HL-60 (cell line): ENCODE measurements at regions not wholly inside any gene's neighbourhood (a gene's known extent, or its start where the extent isn't known, plus 50 kb on each side); places are given as distances from the start of the nearest gene placed in this dataset.

Experiments used
- DNase-seq, 2 experiments: peaks; one replicate each; pipeline ENCODE4 v3.0.0-alpha.2; 2010 to 2020; ENCODE audit warnings: low read depth in 1 of 2, low spot score in 1 of 2
- H3K27ac ChIP-seq: fragments of 250-450 bp; sonication (Bioruptor Pico); replicated peaks from 2 replicates; pipeline ENCODE4 v1.5.1; 2020; ENCODE audit warnings: mild to moderate bottlenecking, moderate library complexity
- H3K27me3 ChIP-seq: fragments of 250-450 bp; sonication (Bioruptor Pico); 2 replicates; pipeline ENCODE4 v1.5.1; 2021; ENCODE audit warnings: mild to moderate bottlenecking, moderate library complexity; ENCODE audit not compliant: insufficient read depth, poor library complexity, severe bottlenecking
- H3K4me3 ChIP-seq: replicated peaks from 2 replicates; pipeline ENCODE4 v1.5.1; 2011; ENCODE audit warnings: mild to moderate bottlenecking, control low read depth, low read length; ENCODE audit not compliant: insufficient read depth
- GABPA ChIP-seq: IDR thresholded peaks from 2 replicates; pipeline ENCODE4 v1.6.1; 2012; ENCODE audit warnings: low read depth
- POLR2AphosphoS5 ChIP-seq: IDR thresholded peaks from 2 replicates; pipeline ENCODE4 v1.6.1; 2012; ENCODE audit warnings: low read depth
- SPI1 ChIP-seq: IDR thresholded peaks from 2 replicates; pipeline ENCODE4 v1.6.1; 2012; ENCODE audit warnings: low read depth, mild to moderate bottlenecking, borderline replicate concordance
- TF ChIP-seq, protein P1 (sequence below): IDR thresholded peaks from one replicate; pipeline ENCODE4 v1.5.1; 2011; ENCODE audit warnings: low read length, control low read depth, inconsistent platforms; ENCODE audit not compliant: insufficient read depth
- TF ChIP-seq, protein P2 (sequence below): IDR thresholded peaks from 2 replicates; pipeline ENCODE4 v1.6.1; 2012; ENCODE audit warnings: low read depth; ENCODE audit not compliant: insufficient replicate concordance

DNA sequence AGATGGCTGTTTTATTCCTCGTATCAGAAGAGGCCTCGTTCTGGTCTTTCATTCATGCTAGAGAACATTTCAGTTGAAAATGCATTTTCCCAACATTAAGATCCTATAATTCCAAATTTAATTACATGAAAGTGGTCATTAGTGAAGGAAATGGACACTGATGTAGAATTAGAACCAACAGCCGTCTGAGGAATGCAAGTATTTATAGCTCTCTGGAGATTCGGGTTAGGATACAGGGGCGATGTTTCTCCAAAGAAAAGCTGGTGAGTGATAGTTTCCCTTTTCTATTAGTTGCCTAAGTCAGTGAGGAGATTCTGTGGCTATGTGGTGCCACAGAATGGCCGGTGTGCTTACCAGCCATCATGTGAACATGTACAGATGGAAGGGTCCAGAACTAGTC is 109.0 kb upstream of the IL12A start:
- Histone ChIP-seq H3K27me3 (no peaks in the 10 kb centered on the region), H3K27ac (no peak overlapping the region), H3K4me3 (no peak overlapping the region)
- no peak for DNase-seq
- TF ChIP-seq POLR2AphosphoS5, result no peak

DNA sequence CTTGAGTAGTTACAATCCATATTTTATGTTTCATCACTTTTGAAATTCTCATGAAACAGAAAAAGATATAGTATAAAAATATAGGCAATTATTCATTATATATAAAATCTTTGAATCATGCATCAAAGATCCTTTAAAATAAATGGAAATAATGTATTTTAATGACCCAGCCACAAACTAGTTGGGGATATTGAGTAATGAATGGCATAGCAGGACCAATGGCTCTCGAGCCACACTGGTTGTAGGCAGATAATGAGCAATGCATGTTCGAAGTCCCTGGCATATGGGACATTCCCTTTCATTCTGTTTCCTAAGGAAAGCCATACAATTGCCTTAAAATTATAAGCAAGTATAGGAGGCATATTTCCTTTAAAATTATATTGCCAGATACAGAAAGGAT is 107.4 kb upstream of the IL12A start:
- H3K27ac ChIP-seq, result no peak overlapping the region
- no peak for DNase-seq
- no peak overlapping the region for H3K4me3 ChIP-seq
- no peaks in the 10 kb centered on the region for H3K27me3 ChIP-seq
- TF ChIP-seq, protein P1, sequence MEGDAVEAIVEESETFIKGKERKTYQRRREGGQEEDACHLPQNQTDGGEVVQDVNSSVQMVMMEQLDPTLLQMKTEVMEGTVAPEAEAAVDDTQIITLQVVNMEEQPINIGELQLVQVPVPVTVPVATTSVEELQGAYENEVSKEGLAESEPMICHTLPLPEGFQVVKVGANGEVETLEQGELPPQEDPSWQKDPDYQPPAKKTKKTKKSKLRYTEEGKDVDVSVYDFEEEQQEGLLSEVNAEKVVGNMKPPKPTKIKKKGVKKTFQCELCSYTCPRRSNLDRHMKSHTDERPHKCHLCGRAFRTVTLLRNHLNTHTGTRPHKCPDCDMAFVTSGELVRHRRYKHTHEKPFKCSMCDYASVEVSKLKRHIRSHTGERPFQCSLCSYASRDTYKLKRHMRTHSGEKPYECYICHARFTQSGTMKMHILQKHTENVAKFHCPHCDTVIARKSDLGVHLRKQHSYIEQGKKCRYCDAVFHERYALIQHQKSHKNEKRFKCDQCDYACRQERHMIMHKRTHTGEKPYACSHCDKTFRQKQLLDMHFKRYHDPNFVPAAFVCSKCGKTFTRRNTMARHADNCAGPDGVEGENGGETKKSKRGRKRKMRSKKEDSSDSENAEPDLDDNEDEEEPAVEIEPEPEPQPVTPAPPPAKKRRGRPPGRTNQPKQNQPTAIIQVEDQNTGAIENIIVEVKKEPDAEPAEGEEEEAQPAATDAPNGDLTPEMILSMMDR, result no peak
- TF ChIP-seq, protein P2, sequence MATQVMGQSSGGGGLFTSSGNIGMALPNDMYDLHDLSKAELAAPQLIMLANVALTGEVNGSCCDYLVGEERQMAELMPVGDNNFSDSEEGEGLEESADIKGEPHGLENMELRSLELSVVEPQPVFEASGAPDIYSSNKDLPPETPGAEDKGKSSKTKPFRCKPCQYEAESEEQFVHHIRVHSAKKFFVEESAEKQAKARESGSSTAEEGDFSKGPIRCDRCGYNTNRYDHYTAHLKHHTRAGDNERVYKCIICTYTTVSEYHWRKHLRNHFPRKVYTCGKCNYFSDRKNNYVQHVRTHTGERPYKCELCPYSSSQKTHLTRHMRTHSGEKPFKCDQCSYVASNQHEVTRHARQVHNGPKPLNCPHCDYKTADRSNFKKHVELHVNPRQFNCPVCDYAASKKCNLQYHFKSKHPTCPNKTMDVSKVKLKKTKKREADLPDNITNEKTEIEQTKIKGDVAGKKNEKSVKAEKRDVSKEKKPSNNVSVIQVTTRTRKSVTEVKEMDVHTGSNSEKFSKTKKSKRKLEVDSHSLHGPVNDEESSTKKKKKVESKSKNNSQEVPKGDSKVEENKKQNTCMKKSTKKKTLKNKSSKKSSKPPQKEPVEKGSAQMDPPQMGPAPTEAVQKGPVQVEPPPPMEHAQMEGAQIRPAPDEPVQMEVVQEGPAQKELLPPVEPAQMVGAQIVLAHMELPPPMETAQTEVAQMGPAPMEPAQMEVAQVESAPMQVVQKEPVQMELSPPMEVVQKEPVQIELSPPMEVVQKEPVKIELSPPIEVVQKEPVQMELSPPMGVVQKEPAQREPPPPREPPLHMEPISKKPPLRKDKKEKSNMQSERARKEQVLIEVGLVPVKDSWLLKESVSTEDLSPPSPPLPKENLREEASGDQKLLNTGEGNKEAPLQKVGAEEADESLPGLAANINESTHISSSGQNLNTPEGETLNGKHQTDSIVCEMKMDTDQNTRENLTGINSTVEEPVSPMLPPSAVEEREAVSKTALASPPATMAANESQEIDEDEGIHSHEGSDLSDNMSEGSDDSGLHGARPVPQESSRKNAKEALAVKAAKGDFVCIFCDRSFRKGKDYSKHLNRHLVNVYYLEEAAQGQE, result no peak
- TF ChIP-seq POLR2AphosphoS5, result no peak
- TF ChIP-seq SPI1, result no peak
- TF ChIP-seq GABPA, result no peak

DNA sequence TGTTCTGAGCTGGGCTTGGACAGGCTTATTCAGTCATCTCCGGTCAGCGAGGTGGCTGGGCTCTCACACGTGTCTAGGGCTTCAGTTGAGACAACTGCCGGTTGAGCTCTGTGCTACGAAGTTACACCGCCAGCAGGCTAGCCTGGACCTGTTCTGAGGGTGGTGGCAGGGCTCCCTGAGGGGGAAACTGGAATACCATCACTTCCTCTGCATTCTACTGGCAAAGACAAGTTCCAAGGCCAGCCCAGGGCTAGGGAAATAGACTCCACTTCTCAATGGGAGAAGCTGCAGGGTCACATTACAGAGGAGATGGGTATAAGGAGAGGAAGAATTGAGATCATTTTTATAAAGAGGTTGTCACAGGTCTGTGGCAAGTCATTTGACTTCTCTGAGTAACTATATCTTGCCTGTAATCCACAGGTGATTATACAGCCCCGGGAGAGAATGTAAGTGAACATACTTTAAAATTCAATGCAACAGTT is 106.8 kb upstream of the IL12A start:
- no peak overlapping the region for H3K27ac ChIP-seq
- H3K4me3 ChIP-seq, result no peak overlapping the region
- no peak for DNase-seq
- H3K27me3 ChIP-seq, result no peaks in the 10 kb centered on the region
- TF ChIP-seq GABPA, result no peak
- TF ChIP-seq, protein P1, result no peak
- TF ChIP-seq POLR2AphosphoS5, result no peak

DNA sequence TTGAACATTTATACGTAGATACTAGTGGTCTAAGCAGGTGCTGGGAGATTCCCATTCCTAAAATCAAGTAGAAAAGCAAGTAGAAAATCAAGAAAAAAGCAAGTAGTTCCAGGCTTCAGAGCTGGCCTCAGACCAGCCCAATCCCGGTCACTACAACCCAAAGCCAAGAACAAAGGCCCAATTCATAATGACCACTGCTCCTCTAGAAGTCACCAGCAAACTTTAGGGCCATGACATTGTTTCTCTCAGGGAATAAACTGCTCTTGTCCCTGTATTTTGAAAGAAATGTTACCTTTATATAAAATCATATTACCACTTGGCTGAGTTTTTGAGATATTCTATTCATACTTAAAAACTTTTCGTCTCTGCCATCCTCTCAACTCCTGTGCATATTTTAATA is 106.3 kb upstream of the IL12A start:
- TF ChIP-seq POLR2AphosphoS5 (no peak), GABPA (no peak), SPI1 (no peak)
- TF ChIP-seq, protein P1, result no peak
- TF ChIP-seq, protein P2, result no peak
- Histone ChIP-seq H3K4me3 (no peak overlapping the region), H3K27me3 (no peaks in the 10 kb centered on the region), H3K27ac (no peak overlapping the region)
- DNase-seq, result no peak
